GM12878 (cell line): ENCODE measurements at regions not wholly inside any gene's neighbourhood (a gene's known extent, or its start where the extent isn't known, plus 50 kb on each side); places are given as distances from the start of the nearest gene placed in this dataset.

Source experiments
- ATAC-seq: fragments of 200-7000 bp; cut with Tn5 transposase; 3 replicates; pipeline ENCODE4 v1.9.1; 2020; ENCODE audit warnings: mild to moderate bottlenecking, moderate library complexity
- BruUV-seq: library from RNA; stranded (reverse); fragments of 400-500 nt; replicated peaks from 2 replicates; lab custom pipeline; 2021; lab: Mats Ljungman, UMichigan
- CTCF ChIA-PET: fragments of 300-600 bp; sonication (Branson Sonifier 250); formaldehyde crosslinking; extraction: SDS; loops from one replicate; lab custom pipeline; 2021; ENCODE audit warnings: inconsistent platforms; lab: Yijun Ruan, JAX
- POLR2A ChIA-PET: fragments of 350-600 bp; formaldehyde crosslinking; extraction: SDS; loops from one replicate; lab custom pipeline; 2021; ENCODE audit warnings: inconsistent platforms; lab: Charles Lee
- RAD21 ChIA-PET: fragments of 300-600 bp; sonication (Branson Sonifier 250); formaldehyde crosslinking; loops from one replicate; lab custom pipeline; 2023; ENCODE audit warnings: antibody characterized with exemption; ENCODE audit not compliant: unreplicated experiment; lab: Charles Lee
- SMC1A ChIA-PET: fragments of 300-600 bp; sonication (Branson Sonifier 250); formaldehyde crosslinking; loops from one replicate; lab custom pipeline; 2023; ENCODE audit not compliant: unreplicated experiment, uncharacterized antibody; lab: Charles Lee
- DNase-seq: peaks from one replicate; pipeline ENCODE4 v3.0.0-alpha.2; 2011; ENCODE audit warnings: low read depth, low spot score
- FAIRE-seq: peaks from 3 replicates; lab custom pipeline; 2011; peaks lifted over from hg19 to GRCh38; lab: Jason Lieb, UNC
- H2AFZ ChIP-seq: 2 replicates; pipeline ENCODE4 v1.6.0; 2011; ENCODE audit warnings: low read depth, low read length, control low read depth; ENCODE audit not compliant: control insufficient read depth
- H3K27ac ChIP-seq: 2 replicates; pipeline ENCODE4 v1.5.1; 2011; ENCODE audit warnings: control low read depth; ENCODE audit not compliant: control insufficient read depth, insufficient read depth
- H3K27me3 ChIP-seq, 2 experiments: replicated peaks in 1 of 2; 2 replicates each; pipeline versions ENCODE4 v1.6.0 to v1.6.1; 2011; ENCODE audit warnings: low read length in 1 of 2; ENCODE audit not compliant: control insufficient read depth in 2 of 2, insufficient read depth in 2 of 2
- H3K36me3 ChIP-seq, 2 experiments: 2 replicates each; pipeline ENCODE4 v1.5.1; 2011; ENCODE audit warnings: low read length in 1 of 2; ENCODE audit not compliant: control insufficient read depth in 2 of 2, insufficient read depth in 2 of 2
- H3K4me1 ChIP-seq: 2 replicates; pipeline ENCODE4 v1.6.1; 2011; ENCODE audit warnings: mild to moderate bottlenecking, low read length, moderate library complexity, mixed read lengths; ENCODE audit not compliant: control insufficient read depth, insufficient read depth
- H3K4me2 ChIP-seq: 2 replicates; pipeline ENCODE4 v1.6.0; 2011; ENCODE audit warnings: control low read depth; ENCODE audit not compliant: control insufficient read depth, insufficient read depth
- H3K4me3 ChIP-seq: fragments of 200-600 bp; sonication (generic); 2 replicates; pipeline ENCODE4 v1.5.1; 2016
- H3K79me2 ChIP-seq: 2 replicates; pipeline ENCODE4 v1.6.0; 2011; ENCODE audit warnings: low read length; ENCODE audit not compliant: control insufficient read depth, insufficient read depth
- H3K9ac ChIP-seq: 2 replicates; pipeline ENCODE4 v1.8.0; 2011; ENCODE audit warnings: low read length, control low read depth, mixed read lengths; ENCODE audit not compliant: control insufficient read depth, insufficient read depth
- H3K9me3 ChIP-seq: replicated peaks from 3 replicates; pipeline ENCODE4 v1.5.1; 2011; ENCODE audit warnings: mild to moderate bottlenecking, low read length; ENCODE audit not compliant: control insufficient read depth, insufficient read depth
- H4K20me1 ChIP-seq: 2 replicates; pipeline ENCODE4 v1.6.0; 2011; ENCODE audit not compliant: control insufficient read depth, insufficient read depth
- ASH2L ChIP-seq: fragments of 300-600, 200-600 bp; sonication (generic); IDR thresholded peaks from 2 replicates; pipeline ENCODE4 v1.6.1; 2017; ENCODE audit warnings: low read depth, mild to moderate bottlenecking, borderline replicate concordance
- BCL3 ChIP-seq: IDR thresholded peaks from 2 replicates; pipeline ENCODE4 v1.6.1; 2011; ENCODE audit warnings: borderline replicate concordance, low read depth, mild to moderate bottlenecking, moderate library complexity, low read length; ENCODE audit not compliant: insufficient read depth, poor library complexity, severe bottlenecking
- CHD4 ChIP-seq: fragments of 200-600 bp; sonication (generic); IDR thresholded peaks from 2 replicates; pipeline ENCODE4 v1.6.1; 2016; ENCODE audit warnings: mild to moderate bottlenecking
- E4F1 ChIP-seq: fragments of 450-650 bp; IDR thresholded peaks from 2 replicates; pipeline ENCODE4 v1.6.1; 2018; ENCODE audit warnings: borderline replicate concordance, mild to moderate bottlenecking; ENCODE audit not compliant: partially characterized antibody
- ESRRA ChIP-seq: IDR thresholded peaks from 2 replicates; pipeline ENCODE4 v1.6.1; 2012; ENCODE audit warnings: mild to moderate bottlenecking, low read length, improper control_type of control experiment
- HDAC6 ChIP-seq: fragments of 200-600 bp; sonication (generic); IDR thresholded peaks from one replicate; pipeline ENCODE4 v1.8.0; 2017; ENCODE audit warnings: antibody characterized with exemption; ENCODE audit not compliant: unreplicated experiment
- NKRF ChIP-seq: fragments of 450-650 bp; conservative IDR thresholded peaks from 2 replicates; pipeline ENCODE4 v1.6.1; 2017; ENCODE audit warnings: mild to moderate bottlenecking, moderate library complexity
- PBX3 ChIP-seq: IDR thresholded peaks from 2 replicates; pipeline ENCODE4 v1.6.1; 2011; ENCODE audit warnings: mild to moderate bottlenecking, low read depth, low read length, moderate library complexity; ENCODE audit not compliant: insufficient replicate concordance
- POLR2AphosphoS2 ChIP-seq: IDR thresholded peaks from 2 replicates; pipeline ENCODE4 v1.6.1; 2011; ENCODE audit warnings: low read depth, mild to moderate bottlenecking, low read length, improper control_type of control experiment, moderate library complexity
- POU2F2 ChIP-seq: IDR thresholded peaks from 3 replicates; pipeline ENCODE4 v1.6.1; 2011; ENCODE audit warnings: low read depth, mild to moderate bottlenecking, low read length, borderline replicate concordance
- RB1 ChIP-seq: fragments of 450-650 bp; formaldehyde crosslinking; IDR thresholded peaks from 2 replicates; pipeline ENCODE4 v1.6.1; 2017; ENCODE audit warnings: mild to moderate bottlenecking, borderline replicate concordance
- RUNX3 ChIP-seq: IDR thresholded peaks from 2 replicates; pipeline ENCODE4 v1.6.1; 2012; ENCODE audit warnings: low read length, inconsistent platforms
- WRNIP1 ChIP-seq: IDR thresholded peaks from 2 replicates; pipeline ENCODE4 v1.6.1; 2011; ENCODE audit warnings: low read depth, low read length, improper control_type of control experiment, borderline replicate concordance
- ZNF622 ChIP-seq: fragments of 450-650 bp; IDR thresholded peaks from 2 replicates; pipeline ENCODE4 v1.6.1; 2017; ENCODE audit warnings: mild to moderate bottlenecking, inconsistent platforms
- WGBS: methylation state at CpG from one replicate; pipeline ENCODE4 v1.1.6; 2016; ENCODE audit warnings: low lambda C conversion rate; ENCODE audit not compliant: insufficient replicate concordance, insufficient coverage; ENCODE audit errors: missing lambda C conversion rate; 5-methylcytosine and 5-hydroxymethylcytosine counted together
- in situ Hi-C: fragments of 300-500 bp; cut with MboI; formaldehyde crosslinking; loops from 9 replicates; pipeline ENCODE4 v1.14.3; 2018; ENCODE audit warnings: mixed read lengths
- intact Hi-C: fragments of 100-400 bp; cut with micrococcal nuclease; formaldehyde crosslinking; loops from one replicate; pipeline ENCODE4 v1.14.2; 2022; ENCODE audit not compliant: unreplicated experiment

GRCh38 chr2:220212296-220213080, 585.1 kb downstream of the SLC4A3 start:
- WGBS: 21% methylated on average over 5 of the region's 5 CpGs
- Histone ChIP-seq H3K4me1 (no peaks in the 10 kb centered on the region), H3K9ac (no peak overlapping the region), H4K20me1 (no peaks in the 10 kb centered on the region), H3K4me2 (no peak overlapping the region), H3K9me3 (no peaks in the 10 kb centered on the region), H3K36me3 (no peaks in the 10 kb centered on the region), H3K4me3 (no peak overlapping the region), H3K79me2 (no peaks in the 10 kb centered on the region), H2AFZ (no peak overlapping the region), H3K27ac (no peak overlapping the region), H3K27me3 (no peaks in the 10 kb centered on the region)
- ChIA-PET SMC1A (interaction anchor here (0.7 kb wide), 1 partner anchor 418 kb away, joined by 3 read pairs; no protein-coding TSS in a partner anchor), CTCF (no interaction called here), RAD21 (no interaction called here), POLR2A (no interaction called here)
- BruUV-seq: no TSS peak
- ATAC-seq: no peak
- TF ChIP-seq RUNX3: no peak
- TF ChIP-seq NKRF: no peak
- no peak for TF ChIP-seq BCL3
- TF ChIP-seq E4F1: no peak
- no peak for TF ChIP-seq POLR2AphosphoS2
- no peak for TF ChIP-seq ASH2L
- no peak for TF ChIP-seq CHD4
- no peak for TF ChIP-seq RB1
- TF ChIP-seq WRNIP1: no peak
- no peak for TF ChIP-seq ESRRA
- no peak for TF ChIP-seq PBX3
- TF ChIP-seq ZNF622: no peak
- TF ChIP-seq POU2F2: no peak
- no peak for TF ChIP-seq HDAC6
- DNase-seq: no peak
- intact Hi-C loops: no loop called here
- in situ Hi-C loops: no loop called here
- no peak for FAIRE-seq
